Esophagus muscularis mucosa (tissue), 4 donors: ENCODE measurements at regions not wholly inside any gene's neighbourhood (a gene's known extent, or its start where the extent isn't known, plus 50 kb on each side); places are given as distances from the start of the nearest gene placed in this dataset.

Source experiments
- EP300 ChIP-seq: sonication (generic); formaldehyde crosslinking; IDR thresholded peaks from one replicate; pipeline ENCODE4 v1.6.1; 2017; ENCODE audit warnings: antibody characterized with exemption
- POLR2A ChIP-seq: fragments of 450-650 bp; IDR thresholded peaks from one replicate; pipeline ENCODE4 v1.6.1; 2017; ENCODE audit warnings: antibody characterized with exemption, moderate library complexity, mild to moderate bottlenecking, low read depth
- TF ChIP-seq, protein P1 (sequence below), 3 experiments: fragments of 200-600 bp in 2 of 3; fragments of 450-650 bp in 1 of 3; sonication (generic) in 2 of 3; IDR thresholded peaks; one replicate each; pipeline ENCODE4 v1.5.1; 2017 to 2019; ENCODE audit warnings: antibody characterized with exemption in 3 of 3, mild to moderate bottlenecking in 2 of 3, moderate library complexity in 1 of 3

GRCh38 chrX:110421500-110422455 lies 63.1 kb downstream of the RTL9 start:
- TF ChIP-seq POLR2A (no peak), EP300 (no peak)
- TF ChIP-seq, protein P1, sequence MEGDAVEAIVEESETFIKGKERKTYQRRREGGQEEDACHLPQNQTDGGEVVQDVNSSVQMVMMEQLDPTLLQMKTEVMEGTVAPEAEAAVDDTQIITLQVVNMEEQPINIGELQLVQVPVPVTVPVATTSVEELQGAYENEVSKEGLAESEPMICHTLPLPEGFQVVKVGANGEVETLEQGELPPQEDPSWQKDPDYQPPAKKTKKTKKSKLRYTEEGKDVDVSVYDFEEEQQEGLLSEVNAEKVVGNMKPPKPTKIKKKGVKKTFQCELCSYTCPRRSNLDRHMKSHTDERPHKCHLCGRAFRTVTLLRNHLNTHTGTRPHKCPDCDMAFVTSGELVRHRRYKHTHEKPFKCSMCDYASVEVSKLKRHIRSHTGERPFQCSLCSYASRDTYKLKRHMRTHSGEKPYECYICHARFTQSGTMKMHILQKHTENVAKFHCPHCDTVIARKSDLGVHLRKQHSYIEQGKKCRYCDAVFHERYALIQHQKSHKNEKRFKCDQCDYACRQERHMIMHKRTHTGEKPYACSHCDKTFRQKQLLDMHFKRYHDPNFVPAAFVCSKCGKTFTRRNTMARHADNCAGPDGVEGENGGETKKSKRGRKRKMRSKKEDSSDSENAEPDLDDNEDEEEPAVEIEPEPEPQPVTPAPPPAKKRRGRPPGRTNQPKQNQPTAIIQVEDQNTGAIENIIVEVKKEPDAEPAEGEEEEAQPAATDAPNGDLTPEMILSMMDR (IDR thresholded peaks at IDR 0.05), result no peak
